ENCODE measurements at regions not wholly inside any gene's neighbourhood (a gene's known extent, or its start where the extent isn't known, plus 50 kb on each side); places are given as distances from the start of the nearest gene placed in this dataset.

GRCh38 chr5:27437594-27438200 lies 399.3 kb upstream of the CDH9 start:
- POLR2A ChIA-PET, result no interaction called here

More at GRCh38 chr5:27437594-27438200, 399.3 kb upstream of the CDH9 start:
- no peaks in the 10 kb centered on the region for H3K27me3 ChIP-seq (ENCODE audit: control insufficient read depth in 2 of 2, insufficient read depth in 2 of 2, low read length in 2 of 2)
- H2AFZ ChIP-seq (ENCODE audit: low read depth, low read length), result no peak overlapping the region
- H3K36me3 ChIP-seq (ENCODE audit: control insufficient read depth in 2 of 2, extremely low read depth in 1 of 2, insufficient read depth in 2 of 2, low read length in 2 of 2), result no peaks in the 10 kb centered on the region
- no peak overlapping the region for H3K9ac ChIP-seq (replicated peaks; ENCODE audit: extremely low read depth, insufficient read depth, low read length)
- intact Hi-C loops (cut with micrococcal nuclease) (no loop called here), dilution Hi-C loops (cut with MboI; ENCODE audit: extremely low pct_ligation_motif_present, low sequenced_read_pairs) (no loop called here)
- FAIRE-seq, result no peak
- TF ChIP-seq POLR2AphosphoS5 (IDR thresholded peaks at IDR 0.05; ENCODE audit: insufficient read depth, low read depth, low read length) (no peak), MYC (IDR thresholded peaks at IDR 0.05; ENCODE audit: low read depth, low read length) (no peak), FOS (IDR thresholded peaks at IDR 0.05; ENCODE audit: borderline replicate concordance, insufficient read depth, low read length) (no peak), POLR2A (IDR thresholded peaks at IDR 0.05; ENCODE audit: low read depth, low read length) (no peak), MAX (IDR thresholded peaks at IDR 0.05; ENCODE audit: insufficient read depth, insufficient read length) (no peak), GATA2 (IDR thresholded peaks at IDR 0.05; ENCODE audit: insufficient read depth, insufficient read length, low read depth, low read length) (no peak), EZH2 (IDR thresholded peaks at IDR 0.05; ENCODE audit: borderline replicate concordance, low read depth, low read length, severe bottlenecking) (no peak), JUN (IDR thresholded peaks at IDR 0.05; ENCODE audit: borderline replicate concordance, insufficient read depth, insufficient read length, low read depth) (no peak)
- TF ChIP-seq, protein P1, sequence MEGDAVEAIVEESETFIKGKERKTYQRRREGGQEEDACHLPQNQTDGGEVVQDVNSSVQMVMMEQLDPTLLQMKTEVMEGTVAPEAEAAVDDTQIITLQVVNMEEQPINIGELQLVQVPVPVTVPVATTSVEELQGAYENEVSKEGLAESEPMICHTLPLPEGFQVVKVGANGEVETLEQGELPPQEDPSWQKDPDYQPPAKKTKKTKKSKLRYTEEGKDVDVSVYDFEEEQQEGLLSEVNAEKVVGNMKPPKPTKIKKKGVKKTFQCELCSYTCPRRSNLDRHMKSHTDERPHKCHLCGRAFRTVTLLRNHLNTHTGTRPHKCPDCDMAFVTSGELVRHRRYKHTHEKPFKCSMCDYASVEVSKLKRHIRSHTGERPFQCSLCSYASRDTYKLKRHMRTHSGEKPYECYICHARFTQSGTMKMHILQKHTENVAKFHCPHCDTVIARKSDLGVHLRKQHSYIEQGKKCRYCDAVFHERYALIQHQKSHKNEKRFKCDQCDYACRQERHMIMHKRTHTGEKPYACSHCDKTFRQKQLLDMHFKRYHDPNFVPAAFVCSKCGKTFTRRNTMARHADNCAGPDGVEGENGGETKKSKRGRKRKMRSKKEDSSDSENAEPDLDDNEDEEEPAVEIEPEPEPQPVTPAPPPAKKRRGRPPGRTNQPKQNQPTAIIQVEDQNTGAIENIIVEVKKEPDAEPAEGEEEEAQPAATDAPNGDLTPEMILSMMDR (IDR thresholded peaks at IDR 0.05; ENCODE audit: extremely low read depth in 1 of 2, insufficient read depth in 1 of 2, low read depth in 1 of 2, low read length in 2 of 2), result no peak
- H3K79me2 ChIP-seq (ENCODE audit: control insufficient read depth, insufficient read depth, low read length), result no peaks in the 10 kb centered on the region
- CTCF ChIA-PET, result no interaction called here
- no peak overlapping the region for H3K4me2 ChIP-seq (ENCODE audit: insufficient read depth, low read length)
- no TSS peak for BruUV-seq (replicated peaks)
- H4K20me1 ChIP-seq (replicated peaks; ENCODE audit: control insufficient read depth, extremely low read depth, insufficient read depth, low read length), result no peaks in the 10 kb centered on the region
- no peaks in the 10 kb centered on the region for H3K9me1 ChIP-seq (replicated peaks; ENCODE audit: control insufficient read depth, extremely low read depth, insufficient read depth, low read length)
- no peaks in the 10 kb centered on the region for H3K4me1 ChIP-seq (ENCODE audit: control insufficient read depth, extremely low read depth, insufficient read depth, low read length)
- no peak for DNase-seq (ENCODE audit: low read depth, low spot score)
- no peak overlapping the region for H3K4me3 ChIP-seq (replicated peaks in 1 of 3; ENCODE audit: insufficient read depth in 1 of 3, low read depth in 1 of 3, low read length in 3 of 3)
- no peak overlapping the region for H3K27ac ChIP-seq (ENCODE audit: insufficient read depth, low read depth, low read length)
- H3K9me3 ChIP-seq (replicated peaks; ENCODE audit: control insufficient read depth, insufficient read depth, low read length), result peaks cover 2% of the 10 kb centered on the region

Data from endothelial cell of umbilical vein (primary cell).